Mesodermal cell (in vitro differentiated cells): ENCODE measurements at regions not wholly inside any gene's neighbourhood (a gene's known extent, or its start where the extent isn't known, plus 50 kb on each side); places are given as distances from the start of the nearest gene placed in this dataset.

Experiments used
- H3K27ac ChIP-seq: 2 replicates; pipeline ENCODE4 v1.7.0; 2013; ENCODE audit warnings: mild to moderate bottlenecking, low read depth, low read length, moderate library complexity; ENCODE audit not compliant: severe bottlenecking
- H3K36me3 ChIP-seq: 2 replicates; pipeline ENCODE4 v1.7.1; 2013; ENCODE audit warnings: mild to moderate bottlenecking, low read length, moderate library complexity; ENCODE audit not compliant: control insufficient read depth, insufficient read depth
- H3K4me1 ChIP-seq: one replicate; pipeline ENCODE4 v1.7.1; 2013; ENCODE audit warnings: mild to moderate bottlenecking, low read length; ENCODE audit not compliant: insufficient read depth, control insufficient read depth, poor library complexity, severe bottlenecking
- H3K4me3 ChIP-seq: 2 replicates; pipeline ENCODE4 v1.7.0; 2013; ENCODE audit warnings: low read length, control low read depth, mild to moderate bottlenecking; ENCODE audit not compliant: insufficient read depth, poor library complexity, severe bottlenecking; ENCODE audit errors: extremely low read depth
- H3K9me3 ChIP-seq: 2 replicates; pipeline ENCODE4 v1.7.1; 2013; ENCODE audit warnings: mild to moderate bottlenecking, low read length, moderate library complexity; ENCODE audit not compliant: control insufficient read depth
- WGBS, 2 experiments: methylation state at CpG; one replicate each; pipeline ENCODE4 v1.1.5; 2013; ENCODE audit warnings: missing lambda C conversion rate in 2 of 2; ENCODE audit not compliant: insufficient coverage in 2 of 2; 5-methylcytosine and 5-hydroxymethylcytosine counted together

DNA sequence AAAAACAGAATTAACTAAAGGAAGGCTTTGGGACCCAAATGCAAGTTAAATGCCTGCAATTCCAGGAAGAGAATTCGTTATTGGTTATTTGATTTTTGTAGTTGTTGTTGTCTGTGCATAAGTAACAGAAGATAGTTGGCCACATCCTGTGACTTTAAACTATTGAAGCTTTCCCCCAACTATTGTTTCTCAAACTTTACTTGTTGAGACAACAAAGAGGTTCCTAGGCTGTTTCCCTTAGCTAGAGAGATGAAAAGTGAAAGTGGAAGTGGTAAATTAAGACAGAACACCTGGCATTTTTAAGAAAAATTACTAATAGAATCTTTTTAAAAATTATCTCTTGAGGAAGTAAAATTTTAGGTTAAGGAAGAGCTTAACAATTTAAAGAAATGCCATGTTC is 525.2 kb downstream of the PKHD1 start:
- Histone ChIP-seq H3K4me1 (no peaks in the 10 kb centered on the region), H3K27ac (no peak overlapping the region), H3K4me3 (no peak overlapping the region), H3K36me3 (no peaks in the 10 kb centered on the region), H3K9me3 (no peaks in the 10 kb centered on the region)
- 63% methylated on average over 1 of the region's 1 CpG; no CpG with 5 or more reads in 1 of the 2 experiments for WGBS, 2 experiments
